HG02970 (cell line): ENCODE measurements at regions not wholly inside any gene's neighbourhood (a gene's known extent, or its start where the extent isn't known, plus 50 kb on each side); places are given as distances from the start of the nearest gene placed in this dataset.

ENCODE experiments used
- ATAC-seq: cut with Tn5 transposase; IDR thresholded peaks from one replicate; pipeline ENCODE4 v1.9.1; 2021; ENCODE audit warnings: mild to moderate bottlenecking, moderate library complexity, moderate number of reproducible peaks; ENCODE audit not compliant: unreplicated experiment, low FRiP score

DNA sequence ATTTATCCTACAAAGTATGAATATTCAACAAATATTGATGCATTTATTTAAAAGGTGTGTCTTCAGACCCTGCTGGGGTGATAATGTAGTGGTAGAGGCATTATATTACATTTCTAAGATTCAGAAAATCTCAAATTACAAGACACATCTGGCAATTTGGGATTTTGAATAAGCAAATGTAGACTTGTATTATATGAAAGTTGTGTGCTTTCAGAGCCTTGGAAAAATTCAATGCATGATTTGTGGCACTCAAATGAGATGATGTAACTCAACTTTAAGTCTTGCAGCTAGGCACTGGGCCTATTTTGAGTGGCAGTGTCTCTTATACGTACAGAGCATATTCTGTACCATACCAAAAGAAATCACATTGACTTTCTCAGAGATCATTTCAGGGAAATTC lies 214.4 kb downstream of the ETS1 start:
- ATAC-seq, result no peak

DNA sequence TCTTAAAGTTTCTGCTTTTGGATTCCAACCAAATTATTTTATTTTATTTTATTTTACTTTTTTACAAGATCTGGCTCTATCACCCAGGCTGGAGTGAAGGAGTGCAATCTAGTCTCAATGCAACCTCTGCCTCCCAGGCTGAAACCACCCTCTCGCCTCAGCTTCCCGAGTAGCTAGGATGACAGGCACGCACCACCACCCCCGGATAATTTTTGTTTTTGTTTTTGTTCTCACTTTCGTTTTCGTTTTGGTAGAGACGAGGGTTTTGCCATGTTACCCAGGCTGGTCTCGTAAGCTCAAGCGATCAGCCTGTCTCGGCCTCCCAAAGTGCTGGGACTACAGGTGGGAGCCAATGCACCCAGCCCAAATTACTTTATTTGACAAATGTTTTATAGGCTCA lies 219.8 kb downstream of the ETS1 start:
- ATAC-seq, result no peak

DNA sequence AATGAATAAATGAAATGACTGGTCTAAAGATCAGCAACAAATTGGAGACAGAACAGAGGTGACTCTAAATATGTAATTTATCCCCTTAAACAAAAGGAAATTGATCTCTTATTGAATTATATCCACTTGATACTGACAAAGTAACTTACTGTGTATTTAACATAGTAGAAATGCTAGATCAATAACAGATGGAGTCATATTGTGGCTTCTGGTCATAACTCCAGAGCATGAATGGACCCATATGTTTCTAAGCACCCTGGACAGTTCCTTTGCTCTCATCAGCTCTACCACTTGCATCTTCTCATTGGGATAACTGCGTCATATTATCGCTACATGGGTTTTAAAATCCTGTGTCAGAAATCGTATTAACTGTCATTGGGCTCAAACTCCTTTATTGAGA lies 222.3 kb downstream of the ETS1 start:
- ATAC-seq, result no peak

DNA sequence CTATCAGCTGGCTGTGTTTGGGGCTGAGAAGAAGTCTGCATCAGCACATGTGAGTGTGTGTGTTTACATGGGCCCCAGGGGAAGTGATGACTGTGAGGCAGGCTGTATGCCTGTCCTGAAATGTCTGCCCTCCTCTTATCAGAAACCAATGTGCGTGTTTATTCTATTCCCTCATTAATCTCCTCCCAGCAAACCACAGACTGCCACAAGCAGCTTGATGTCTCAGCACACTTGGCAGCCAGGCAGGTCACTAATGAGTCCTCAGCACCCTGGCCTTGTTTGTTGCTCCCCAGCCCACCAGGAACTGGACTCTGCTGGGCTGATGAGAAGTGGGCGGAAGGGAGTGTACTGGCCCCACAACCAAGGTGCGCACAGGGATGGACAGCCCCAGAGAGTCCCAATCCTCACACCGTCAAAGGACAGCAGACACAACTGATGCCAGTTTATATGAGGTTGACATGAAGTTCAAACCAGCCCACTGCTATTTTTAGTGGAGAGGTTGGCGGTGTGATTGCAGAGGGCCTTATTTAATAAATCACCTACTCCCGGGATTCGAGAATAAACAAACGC lies 225.8 kb downstream of the ETS1 start:
- no peak for ATAC-seq

DNA sequence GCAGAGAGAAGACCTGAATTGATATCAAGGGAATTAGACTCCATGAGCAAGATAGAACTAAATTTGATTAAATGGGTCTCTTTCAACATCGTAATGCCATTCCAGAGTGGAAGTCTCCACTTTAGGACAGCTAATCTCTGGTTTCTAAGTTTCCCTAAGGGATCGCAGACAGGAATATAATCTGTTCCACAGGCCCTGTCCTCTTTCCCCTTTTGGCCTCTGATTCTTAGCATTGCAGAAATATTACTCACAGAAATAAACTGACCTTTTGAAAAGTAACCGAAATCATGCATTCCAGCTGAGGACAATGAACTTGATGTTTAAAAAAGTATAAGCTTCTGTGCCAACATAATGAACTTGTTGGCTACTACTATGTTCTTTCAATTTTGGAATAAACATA lies 227.8 kb downstream of the ETS1 start:
- no peak for ATAC-seq

DNA sequence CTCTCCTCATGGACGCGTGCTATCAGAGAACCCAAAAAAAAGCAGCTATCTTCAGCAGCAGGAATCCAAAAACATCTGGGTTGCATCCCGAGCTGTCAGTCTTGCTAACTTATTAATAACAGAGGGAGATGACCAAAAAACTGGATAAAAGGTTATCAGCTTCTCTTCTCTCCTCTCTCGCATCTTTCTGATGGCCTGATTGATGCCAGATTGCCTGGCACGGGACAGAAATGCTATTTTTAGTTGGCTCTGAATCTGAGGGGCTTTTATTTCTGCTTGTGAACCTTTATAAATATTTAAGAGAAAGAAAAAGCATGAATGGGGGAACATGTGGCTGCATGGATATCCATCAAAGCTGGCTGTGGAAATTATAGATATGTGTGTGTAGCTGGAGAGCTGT lies 230.3 kb downstream of the ETS1 start:
- no peak for ATAC-seq

DNA sequence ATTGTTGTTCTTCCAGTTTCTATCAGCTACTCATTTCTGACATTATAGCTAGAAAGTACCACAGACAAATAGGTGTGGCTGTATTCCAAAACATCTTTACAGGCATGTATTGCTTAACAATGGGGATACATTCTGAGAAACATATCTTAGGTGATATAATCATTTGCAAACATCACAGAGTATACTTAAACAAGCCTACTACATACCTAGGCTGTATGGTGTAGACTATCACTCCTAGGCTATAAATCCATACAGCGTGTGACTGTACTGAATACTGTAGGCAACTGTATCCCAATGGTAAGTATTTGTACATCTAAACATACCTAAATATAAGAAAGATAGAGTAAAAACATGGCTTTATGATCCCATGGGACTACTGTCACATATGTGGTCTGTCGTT lies 231.8 kb downstream of the ETS1 start:
- ATAC-seq, result no peak

DNA sequence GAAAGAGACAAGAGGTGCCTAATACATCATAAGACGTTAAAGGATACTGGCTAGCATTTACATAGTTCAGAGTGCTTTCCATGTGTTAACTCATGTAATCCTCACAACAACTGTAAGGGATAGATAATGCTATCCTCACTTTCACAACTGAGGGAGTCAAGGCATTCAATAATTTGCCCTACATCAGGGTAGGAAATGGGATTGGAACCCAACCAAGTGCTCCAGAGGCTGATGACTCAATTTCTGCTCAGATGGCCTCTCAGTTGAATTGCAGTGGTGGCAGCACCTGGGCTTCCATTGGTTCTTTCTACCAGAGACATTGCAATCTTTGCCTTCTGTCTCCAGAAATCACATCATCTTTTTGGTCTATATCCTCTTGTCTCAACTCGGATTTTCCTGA lies 232.9 kb downstream of the ETS1 start:
- no peak for ATAC-seq

DNA sequence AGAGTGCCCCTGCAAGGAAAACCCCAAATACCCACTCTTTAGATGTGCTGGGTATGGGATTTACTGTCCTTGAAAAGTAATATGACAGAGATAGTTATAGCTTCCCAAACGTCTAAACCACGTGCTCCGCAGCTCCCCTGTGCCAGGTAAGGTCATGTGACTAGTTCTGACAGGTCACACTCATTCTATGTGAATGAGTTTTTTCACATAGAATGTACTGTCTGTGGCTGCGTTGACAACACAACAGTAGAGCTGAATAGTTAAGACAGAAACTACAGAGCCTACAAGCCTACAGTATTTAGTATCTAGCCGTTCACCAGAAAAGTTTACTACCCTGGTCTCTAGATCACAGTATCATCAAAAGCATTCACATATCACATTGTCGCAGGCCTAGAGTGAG lies 236.2 kb downstream of the ETS1 start:
- no peak for ATAC-seq

DNA sequence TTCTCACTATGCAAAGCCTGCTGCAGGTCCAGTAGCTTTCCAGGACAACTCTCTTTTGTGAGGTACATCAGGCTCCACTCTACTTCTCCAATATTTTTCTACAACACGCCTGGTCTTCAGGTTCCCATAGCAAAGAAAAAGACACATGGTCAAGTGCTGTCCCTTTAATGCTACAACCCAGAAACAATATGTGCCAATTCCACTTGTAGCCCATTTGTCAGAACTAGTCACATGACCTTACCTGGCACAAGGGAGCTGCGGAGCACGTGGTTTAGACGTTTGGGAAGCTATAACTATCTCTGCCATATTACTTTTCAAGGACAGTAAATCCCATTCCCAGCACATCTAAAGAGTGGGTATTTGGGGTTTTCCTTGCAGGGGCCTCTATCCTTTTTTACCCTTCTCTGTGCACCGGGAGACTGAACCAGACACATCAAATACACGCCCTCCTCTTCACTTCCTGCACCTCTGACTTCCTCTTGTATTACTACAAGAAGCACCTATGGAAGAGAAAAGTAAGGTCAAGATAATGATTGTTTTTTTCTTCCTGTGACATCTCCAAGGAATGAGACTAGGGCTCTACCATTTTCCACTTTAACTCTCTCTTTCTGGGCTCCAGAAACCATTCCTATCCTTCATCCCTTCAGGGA lies 237.6 kb downstream of the ETS1 start:
- no peak for ATAC-seq

DNA sequence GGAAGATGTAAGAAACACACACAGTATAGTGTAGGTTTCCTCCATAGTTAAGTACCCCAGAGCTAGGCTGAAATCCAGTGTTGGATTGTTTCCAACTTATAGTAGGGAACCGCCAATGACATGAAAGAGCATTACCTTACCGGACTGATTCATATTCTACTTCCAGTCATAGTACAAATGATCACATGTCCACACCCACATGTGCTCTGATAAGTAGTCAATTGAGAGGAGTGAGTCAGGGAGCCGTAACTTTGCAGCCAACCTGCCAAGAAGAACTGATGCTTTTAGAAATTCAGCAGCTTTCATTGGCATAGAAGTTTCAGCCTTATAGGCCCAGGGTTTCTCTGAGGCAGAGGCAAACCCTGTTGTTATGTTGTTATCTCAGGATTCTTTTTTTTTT lies 240.6 kb downstream of the ETS1 start:
- no peak for ATAC-seq

DNA sequence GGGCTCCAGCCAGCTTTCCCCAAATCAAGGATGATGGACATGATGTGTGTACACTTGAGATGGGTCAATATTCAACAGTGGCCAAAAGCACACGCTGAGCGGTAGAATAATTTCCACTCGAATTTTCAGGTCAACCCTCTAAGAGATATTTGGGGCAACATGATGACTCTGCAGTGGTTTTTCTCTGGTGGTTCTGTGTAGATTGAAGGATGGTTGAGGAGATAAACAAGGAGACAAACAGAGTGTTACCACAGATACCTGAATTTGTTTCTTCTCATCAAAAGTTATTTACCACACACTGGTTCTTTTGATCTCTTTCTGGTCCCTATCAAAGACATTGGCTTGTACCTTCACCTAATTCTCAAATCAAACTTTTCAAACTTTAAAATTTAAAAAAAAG lies 242.0 kb downstream of the ETS1 start:
- ATAC-seq, result no peak

DNA sequence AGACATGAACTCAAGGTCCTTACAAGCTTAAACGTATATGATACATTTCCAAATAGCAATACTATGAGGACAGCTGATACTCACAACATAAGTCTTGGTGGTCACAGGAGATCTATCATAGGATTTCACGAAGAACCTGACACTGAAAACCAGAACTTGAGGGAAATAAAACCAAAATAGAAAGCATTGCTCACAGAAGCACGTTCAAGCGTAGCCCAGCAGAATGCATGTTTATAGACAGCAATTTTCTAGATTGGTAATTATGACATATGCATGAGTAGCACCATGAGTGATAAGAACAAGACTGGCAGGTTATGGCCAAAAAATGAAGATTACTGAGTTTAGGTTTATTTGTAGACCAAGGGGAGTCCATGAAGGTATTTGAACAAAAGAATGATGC lies 243.5 kb downstream of the ETS1 start:
- ATAC-seq, result no peak

DNA sequence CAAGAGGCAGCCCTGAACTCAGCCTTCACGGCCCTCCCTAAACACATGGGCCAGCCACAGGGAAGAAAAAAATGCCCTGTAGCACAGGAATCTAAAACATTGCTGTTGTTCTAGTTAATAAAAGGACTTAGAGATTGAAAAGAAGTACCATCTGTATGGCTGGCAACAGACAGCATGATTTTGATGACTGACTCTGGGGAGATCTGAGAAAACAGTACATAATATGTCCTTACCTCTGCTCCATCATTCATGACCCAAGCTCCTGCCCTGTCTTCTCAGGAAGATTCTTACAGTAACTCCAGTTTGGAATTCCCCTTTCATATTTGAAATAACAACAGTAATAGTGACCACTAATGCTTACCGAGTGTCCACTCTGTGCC lies 244.2 kb downstream of the ETS1 start:
- no peak for ATAC-seq

DNA sequence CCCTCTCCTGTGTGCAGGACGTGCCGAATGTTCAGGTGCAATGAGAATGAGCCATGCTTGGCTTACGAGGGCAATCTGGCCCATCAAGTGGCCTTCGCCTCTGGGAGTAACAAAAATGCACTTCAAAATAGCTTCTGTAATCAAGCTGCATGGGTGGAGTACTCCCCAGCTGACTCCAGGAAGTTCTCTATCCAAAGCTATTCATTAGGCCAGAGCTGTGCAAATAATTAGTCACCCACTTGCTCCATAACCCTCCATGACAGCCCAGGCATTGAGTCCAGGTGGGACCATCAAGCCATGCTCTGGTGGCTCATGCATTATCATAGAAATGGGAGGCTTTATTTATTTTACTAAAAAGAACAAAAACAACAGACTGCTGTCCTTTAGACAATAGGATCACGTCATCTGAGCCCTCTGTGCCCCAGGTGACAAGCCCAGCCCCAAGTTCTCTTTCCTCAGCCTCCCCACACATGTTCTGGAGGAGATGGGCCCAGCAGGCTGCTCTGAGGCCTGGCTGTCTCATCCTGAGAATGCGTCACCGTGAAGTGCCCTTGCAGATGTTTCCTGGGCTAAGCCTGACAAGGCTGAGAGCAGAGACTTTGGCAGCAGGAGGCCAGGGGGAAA lies 244.7 kb downstream of the ETS1 start:
- peak; percentile 70 for ATAC-seq

DNA sequence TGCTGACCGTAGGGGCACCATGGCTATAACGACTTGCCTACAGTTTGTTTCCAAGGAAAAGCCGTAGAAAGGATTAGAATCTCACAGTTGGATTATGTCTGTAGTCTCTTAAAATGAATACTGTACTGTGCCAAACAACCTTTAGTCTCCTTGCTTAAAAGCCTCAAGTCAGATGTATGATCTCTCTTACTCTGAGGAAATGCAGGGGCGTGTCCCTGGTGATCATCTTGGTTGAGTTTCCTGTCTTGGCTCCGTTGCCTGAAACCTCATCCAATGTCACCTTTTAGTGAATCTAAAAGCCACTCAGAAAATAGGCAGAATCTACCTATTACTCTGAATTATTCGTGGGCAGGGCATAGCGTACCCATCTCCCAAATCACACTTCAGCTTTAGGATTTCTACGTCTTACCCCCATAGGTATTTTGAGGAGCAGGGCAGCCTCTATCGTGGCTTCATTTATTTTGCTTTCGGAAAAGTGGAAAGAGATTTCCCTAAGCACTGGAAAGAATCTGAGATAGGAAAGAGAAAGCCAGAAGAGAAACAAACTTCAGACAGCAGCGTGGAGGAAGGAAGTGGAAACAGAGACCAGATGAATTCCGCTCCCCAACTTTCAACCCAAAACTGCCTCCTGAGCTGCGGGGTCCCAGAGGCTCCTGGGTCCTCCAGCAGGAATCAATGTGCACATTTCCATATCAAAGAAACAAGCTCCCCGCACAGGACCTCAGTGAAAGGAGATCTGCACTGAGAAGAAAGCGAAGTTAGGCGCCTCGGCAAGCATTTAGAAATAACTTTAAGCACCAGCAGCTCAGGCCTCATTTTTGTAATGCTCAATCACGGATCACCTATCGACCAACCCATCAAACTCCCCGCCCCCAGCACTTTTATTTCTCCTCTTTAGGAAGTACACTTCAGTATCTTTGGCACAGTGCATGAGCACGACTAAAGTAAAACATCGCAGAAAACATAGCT lies 245.8 kb downstream of the ETS1 start:
- ATAC-seq, result no peak

DNA sequence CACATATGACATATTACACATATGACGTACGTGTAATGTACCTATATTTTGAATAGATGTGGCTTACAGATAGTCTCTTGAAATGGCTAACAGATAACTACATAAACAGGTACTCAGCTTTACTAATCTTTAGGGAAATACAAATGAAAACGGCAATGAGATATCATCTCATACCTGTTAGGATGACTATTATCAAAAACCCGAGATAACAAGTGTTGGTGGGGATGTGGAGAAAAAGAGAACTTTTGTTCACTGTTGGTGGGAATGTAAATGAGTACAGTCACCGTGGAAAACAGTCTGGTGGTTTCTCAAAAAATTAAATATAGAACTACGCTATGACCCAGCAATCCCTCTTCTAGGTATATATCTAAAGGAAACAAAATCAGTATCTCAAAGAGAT lies 247.6 kb downstream of the ETS1 start:
- no peak for ATAC-seq

DNA sequence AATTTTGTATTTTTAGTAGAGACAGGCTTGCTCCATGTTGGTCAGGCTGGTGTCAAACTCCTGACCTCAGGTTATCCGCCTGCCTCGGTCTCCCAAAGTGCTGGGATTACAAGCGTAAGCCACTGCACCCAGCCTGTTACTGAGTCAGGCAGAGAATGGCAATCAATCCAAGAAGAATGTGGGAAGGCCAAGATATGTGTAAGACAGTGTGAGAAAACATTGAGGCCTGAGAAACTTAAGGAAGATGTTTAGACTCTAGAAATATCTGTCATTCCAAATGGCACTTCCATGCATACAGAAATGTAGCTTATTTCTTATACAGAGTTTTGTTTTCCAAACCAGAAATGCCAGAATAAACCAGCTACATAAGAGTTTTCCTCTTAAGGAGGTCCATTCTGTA lies 248.5 kb downstream of the ETS1 start:
- no peak for ATAC-seq

DNA sequence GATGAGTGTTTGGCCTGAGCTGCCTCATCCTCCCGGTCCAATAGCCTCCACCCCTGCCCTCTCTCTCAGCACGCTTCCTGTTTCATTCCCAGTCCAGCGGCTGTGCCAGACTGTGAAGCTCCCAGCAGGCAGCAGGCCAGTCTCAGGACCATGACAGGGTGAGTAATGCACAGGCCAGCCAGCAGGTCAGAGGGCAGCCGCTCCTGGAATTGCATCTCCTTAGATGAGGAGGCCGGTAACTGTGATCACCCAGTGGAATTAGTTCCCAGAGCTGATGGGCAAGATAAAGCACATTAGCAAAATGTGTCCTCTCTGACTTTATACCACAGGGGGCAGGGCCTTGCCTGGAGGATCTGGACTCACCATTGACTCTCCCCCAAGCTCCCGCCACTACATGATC lies 251.2 kb downstream of the ETS1 start:
- ATAC-seq, result no peak

DNA sequence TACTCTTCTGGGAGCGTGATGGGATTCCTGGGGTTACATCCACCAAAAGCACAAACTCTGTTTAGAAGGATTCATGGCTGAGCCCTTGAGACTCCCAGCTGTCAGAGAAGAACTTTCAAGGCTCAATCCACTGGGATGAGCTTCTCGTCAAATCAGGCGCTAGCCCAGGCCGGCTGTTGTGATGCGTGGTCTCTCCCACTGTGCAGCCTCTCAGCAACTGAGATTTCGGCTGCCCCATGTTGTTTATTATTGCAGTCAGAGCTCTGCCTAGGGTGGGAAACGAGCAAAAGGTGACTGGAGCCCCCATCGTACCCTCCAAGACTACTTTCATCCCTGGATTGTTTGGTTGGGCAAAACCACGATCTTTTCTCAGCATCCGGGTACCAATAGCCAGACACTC lies 251.6 kb downstream of the ETS1 start:
- ATAC-seq, result no peak

DNA sequence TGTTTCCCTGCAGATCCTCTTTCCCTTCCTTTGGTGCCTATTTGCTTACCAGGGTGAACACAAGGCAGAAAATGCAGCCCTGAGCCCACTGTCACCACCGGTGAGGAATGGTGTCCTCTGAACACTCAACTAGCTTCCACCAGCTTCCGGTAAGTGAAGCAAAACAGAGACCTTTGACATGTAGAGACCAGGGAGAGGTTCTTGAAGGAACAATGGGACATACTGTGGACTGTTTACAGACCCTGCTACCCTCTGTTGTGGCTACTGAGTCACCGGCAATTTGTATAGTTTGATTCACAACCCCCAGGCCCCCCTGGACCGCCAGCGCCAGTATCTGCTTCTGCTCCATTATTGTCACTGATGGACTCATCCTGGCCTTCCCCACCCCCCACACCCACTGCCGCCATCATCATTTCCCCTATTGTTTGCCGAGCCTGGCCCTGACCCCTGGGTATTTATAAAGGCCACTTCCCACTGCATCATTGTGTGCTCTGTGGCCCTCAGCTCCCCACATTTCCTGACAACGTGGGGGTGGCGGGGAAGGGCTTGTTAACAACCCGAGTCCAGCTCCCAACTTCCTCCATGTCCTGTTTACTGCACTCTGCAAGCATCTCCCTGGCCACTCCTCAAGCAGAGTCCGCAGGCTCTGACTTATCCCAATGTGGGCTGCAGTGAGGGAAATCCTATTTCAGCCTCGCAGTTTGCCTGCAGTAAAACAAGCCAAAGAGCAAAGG lies 252.9 kb downstream of the ETS1 start:
- ATAC-seq, result no peak
